OCI-LY7 (cell line): ENCODE measurements at regions not wholly inside any gene's neighbourhood (a gene's known extent, or its start where the extent isn't known, plus 50 kb on each side); places are given as distances from the start of the nearest gene placed in this dataset.

ENCODE experiments used
- BruUV-seq: library from RNA; stranded (reverse); fragments of 400-500 nt; replicated peaks from 2 replicates; lab custom pipeline; 2021; lab: Mats Ljungman, UMichigan
- CTCF ChIA-PET: fragments of 300-600 bp; sonication (Branson Sonifier 250); formaldehyde crosslinking; loops from one replicate; lab custom pipeline; 2022; ENCODE audit warnings: antibody characterized with exemption; ENCODE audit not compliant: unreplicated experiment; lab: Charles Lee
- POLR2A ChIA-PET: fragments of 300-600 bp; sonication (Branson Sonifier 250); formaldehyde crosslinking; loops from one replicate; lab custom pipeline; 2022; ENCODE audit warnings: antibody characterized with exemption; lab: Charles Lee
- DNase-seq: peaks from one replicate; pipeline ENCODE4 v3.0.0-alpha.2; 2015; ENCODE audit warnings: low spot score
- H2AFZ ChIP-seq: fragments of 200-600 bp; sonication (generic), shearing (Covaris generic); 2 replicates; pipeline ENCODE4 v1.6.1; 2014; ENCODE audit warnings: mild to moderate bottlenecking, antibody characterized with exemption, low read length, moderate library complexity
- H3K27ac ChIP-seq: fragments of 200-600 bp; sonication (generic); 2 replicates; pipeline ENCODE4 v1.5.1; 2014; ENCODE audit warnings: mixed run types, low read depth, mild to moderate bottlenecking, moderate library complexity, low read length, inconsistent platforms; ENCODE audit not compliant: poor library complexity, severe bottlenecking
- H3K36me3 ChIP-seq: fragments of 200-600 bp; sonication (generic); 2 replicates; pipeline ENCODE4 v1.6.1; 2014; ENCODE audit warnings: mild to moderate bottlenecking, antibody characterized with exemption, low read length, moderate library complexity, mixed read lengths; ENCODE audit not compliant: insufficient read depth
- H3K4me1 ChIP-seq: fragments of 200-600 bp; sonication (generic); 2 replicates; pipeline ENCODE4 v1.5.1; 2014; ENCODE audit warnings: mild to moderate bottlenecking, low read length; ENCODE audit not compliant: insufficient read depth, poor library complexity, severe bottlenecking
- H3K4me2 ChIP-seq: fragments of 200-600 bp; sonication (generic); 2 replicates; pipeline ENCODE4 v1.6.1; 2014; ENCODE audit warnings: mild to moderate bottlenecking, low read length
- H3K4me3 ChIP-seq: fragments of 200-600 bp; sonication (generic); 2 replicates; pipeline ENCODE4 v1.5.1; 2014; ENCODE audit warnings: mild to moderate bottlenecking, low read depth, low read length; ENCODE audit not compliant: poor library complexity, severe bottlenecking
- H3K79me2 ChIP-seq: fragments of 200-600 bp; sonication (generic); 2 replicates; pipeline ENCODE4 v1.6.1; 2016; ENCODE audit warnings: low read depth, mild to moderate bottlenecking, low read length, moderate library complexity, mixed read lengths; ENCODE audit not compliant: insufficient read depth
- H3K9me2 ChIP-seq: fragments of 200-600 bp; sonication (generic); 2 replicates; pipeline ENCODE4 v1.6.1; 2016; ENCODE audit warnings: mild to moderate bottlenecking, low read length, mixed read lengths; ENCODE audit not compliant: insufficient read depth
- H3K9me3 ChIP-seq: fragments of 200-600 bp; sonication (generic); 2 replicates; pipeline ENCODE4 v1.6.1; 2014; ENCODE audit warnings: mild to moderate bottlenecking, mixed run types, low read length, mixed read lengths
- H4K20me1 ChIP-seq: fragments of 200-600 bp; sonication (generic); 2 replicates; pipeline ENCODE4 v1.6.1; 2014; ENCODE audit warnings: mild to moderate bottlenecking, antibody characterized with exemption, low read length, moderate library complexity, mixed read lengths; ENCODE audit not compliant: insufficient read depth
- EZH2phosphoT487 ChIP-seq: fragments of 200-600 bp; sonication (generic); IDR thresholded peaks from 2 replicates; pipeline ENCODE4 v1.6.1; 2018; ENCODE audit warnings: low read depth, borderline replicate concordance, mild to moderate bottlenecking, mixed run types, antibody characterized with exemption, low read length, moderate library complexity, mixed read lengths
- intact Hi-C: fragments of 100-400 bp; cut with micrococcal nuclease; formaldehyde crosslinking; loops from one replicate; pipeline ENCODE4 v1.10.0; 2022; ENCODE audit not compliant: unreplicated experiment
- TF ChIP-seq, protein P1 (sequence below): fragments of 200-600 bp; sonication (generic); conservative IDR thresholded peaks from 2 replicates; pipeline ENCODE4 v1.5.1; 2014; ENCODE audit warnings: mild to moderate bottlenecking, antibody characterized with exemption, low read length, moderate library complexity, mixed read lengths

DNA sequence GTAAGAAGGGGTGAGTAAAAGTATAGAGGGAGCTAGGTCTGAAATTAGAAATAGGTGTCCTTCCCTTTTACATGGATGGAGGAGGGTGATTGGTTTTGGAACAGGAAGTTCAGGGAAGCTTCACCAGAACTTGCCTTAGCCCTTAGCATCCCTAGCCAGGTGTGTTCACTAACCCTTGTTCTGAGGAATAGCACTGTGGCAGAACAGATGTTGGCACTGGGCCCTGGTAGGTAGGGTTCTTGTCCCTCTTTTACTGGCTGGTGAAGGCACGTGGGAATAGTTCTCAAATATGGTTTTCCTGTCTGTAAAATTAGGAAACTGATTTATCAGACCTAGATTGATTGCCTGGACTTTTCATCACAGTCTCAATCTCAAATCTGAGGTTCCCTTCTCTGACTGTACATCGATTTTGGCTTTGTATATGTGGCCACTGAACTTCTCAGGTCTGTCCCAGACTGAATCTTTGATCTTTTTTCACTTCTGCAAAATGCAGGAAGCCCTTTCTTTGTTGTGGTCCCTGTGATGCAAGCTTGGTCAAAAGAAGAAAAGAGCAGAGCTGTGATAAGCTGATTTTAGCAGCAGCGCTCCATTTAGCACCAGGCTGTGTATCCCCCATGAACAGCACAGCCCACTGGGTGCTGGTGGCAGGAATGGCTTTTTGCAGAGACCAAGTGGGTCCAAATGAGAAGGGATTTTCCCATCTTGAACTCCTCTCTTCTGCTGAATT lies 86.2 kb upstream of the HTR2A start:
- peak overlapping the region; percentile 93 for H3K27ac ChIP-seq
- H3K4me3 ChIP-seq, result peak overlapping the region; percentile 59
- TF ChIP-seq, protein P1, sequence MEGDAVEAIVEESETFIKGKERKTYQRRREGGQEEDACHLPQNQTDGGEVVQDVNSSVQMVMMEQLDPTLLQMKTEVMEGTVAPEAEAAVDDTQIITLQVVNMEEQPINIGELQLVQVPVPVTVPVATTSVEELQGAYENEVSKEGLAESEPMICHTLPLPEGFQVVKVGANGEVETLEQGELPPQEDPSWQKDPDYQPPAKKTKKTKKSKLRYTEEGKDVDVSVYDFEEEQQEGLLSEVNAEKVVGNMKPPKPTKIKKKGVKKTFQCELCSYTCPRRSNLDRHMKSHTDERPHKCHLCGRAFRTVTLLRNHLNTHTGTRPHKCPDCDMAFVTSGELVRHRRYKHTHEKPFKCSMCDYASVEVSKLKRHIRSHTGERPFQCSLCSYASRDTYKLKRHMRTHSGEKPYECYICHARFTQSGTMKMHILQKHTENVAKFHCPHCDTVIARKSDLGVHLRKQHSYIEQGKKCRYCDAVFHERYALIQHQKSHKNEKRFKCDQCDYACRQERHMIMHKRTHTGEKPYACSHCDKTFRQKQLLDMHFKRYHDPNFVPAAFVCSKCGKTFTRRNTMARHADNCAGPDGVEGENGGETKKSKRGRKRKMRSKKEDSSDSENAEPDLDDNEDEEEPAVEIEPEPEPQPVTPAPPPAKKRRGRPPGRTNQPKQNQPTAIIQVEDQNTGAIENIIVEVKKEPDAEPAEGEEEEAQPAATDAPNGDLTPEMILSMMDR, result 0 out of 2 replicates have a peak, but pooled peaks have one; percentile 23
- no peak for TF ChIP-seq EZH2phosphoT487
- H3K9me2 ChIP-seq, result no peaks in the 10 kb centered on the region
- H4K20me1 ChIP-seq, result no peaks in the 10 kb centered on the region
- peak overlapping the region; percentile 74 for H3K4me2 ChIP-seq
- ChIA-PET CTCF (interaction anchor here (0.6 to 1.1 kb wide), 2 partner anchors 9 to 1789 kb away, joined by 3 read pairs; no protein-coding TSS in a partner anchor), POLR2A (interaction anchor here (0.7 to 2.0 kb wide), 5 partner anchors 9 to 123 kb away, joined by 3 to 11 read pairs (median 3); no protein-coding TSS in a partner anchor)
- no peaks in the 10 kb centered on the region for H3K36me3 ChIP-seq
- H3K4me1 ChIP-seq, result peaks cover 56% of the 10 kb centered on the region
- peaks cover 25% of the 10 kb centered on the region; the same call in 1 of the 2 replicates for H3K9me3 ChIP-seq
- peak; percentile 97 for DNase-seq
- no peaks in the 10 kb centered on the region for H3K79me2 ChIP-seq
- peak overlapping the region; percentile 23; the same call in 1 of the 2 replicates for H2AFZ ChIP-seq
- no TSS peak for BruUV-seq
- intact Hi-C loops, result loop anchor here (10.0 kb wide), 2 partner anchors 588 to 1322 kb away; partner anchors contain the start of gene RB1

DNA sequence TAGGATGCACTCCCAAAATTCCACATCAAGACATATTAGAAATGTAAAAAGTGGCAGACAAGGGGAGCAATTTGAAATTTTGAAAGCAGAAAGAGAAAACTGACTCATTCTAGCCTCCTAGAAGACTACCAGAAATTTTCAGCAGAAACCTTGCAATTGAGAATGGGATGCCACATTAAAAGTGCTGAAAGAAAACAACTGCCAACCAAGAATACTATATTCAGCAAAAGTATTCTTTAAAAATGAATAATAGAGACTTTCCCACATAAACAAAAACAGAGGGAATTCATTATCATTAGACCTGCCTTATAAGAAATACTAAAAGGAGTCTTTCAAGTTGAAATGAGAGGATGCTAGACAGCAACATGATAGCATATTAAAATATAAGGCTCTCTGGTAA lies 78.3 kb upstream of the HTR2A start:
- H3K4me3 ChIP-seq, result no peak overlapping the region
- BruUV-seq, result no TSS peak
- no peak overlapping the region for H3K27ac ChIP-seq
- TF ChIP-seq, protein P1, result no peak
- no peak for TF ChIP-seq EZH2phosphoT487
- no peak overlapping the region for H3K4me2 ChIP-seq
- intact Hi-C loops, result no loop called here
- peaks cover 50% of the 10 kb centered on the region for H3K9me3 ChIP-seq
- H3K36me3 ChIP-seq, result no peaks in the 10 kb centered on the region; the same call in 1 of the 2 replicates
- H4K20me1 ChIP-seq, result no peaks in the 10 kb centered on the region
- no peaks in the 10 kb centered on the region for H3K79me2 ChIP-seq
- ChIA-PET POLR2A (interaction anchor here (0.6 to 0.7 kb wide), 2 partner anchors 69 to 663 kb away, joined by 3 read pairs; no protein-coding TSS in a partner anchor), CTCF (no interaction called here)
- H3K9me2 ChIP-seq, result no peaks in the 10 kb centered on the region
- H3K4me1 ChIP-seq, result peaks cover 9% of the 10 kb centered on the region
- no peak overlapping the region for H2AFZ ChIP-seq
- peak; percentile 39 for DNase-seq
